Breast epithelium (tissue), 4 donors: ENCODE measurements at regions not wholly inside any gene's neighbourhood (a gene's known extent, or its start where the extent isn't known, plus 50 kb on each side); places are given as distances from the start of the nearest gene placed in this dataset.

ENCODE experiments used
- DNase-seq, 2 donors: peaks; one replicate each; pipeline ENCODE4 v3.0.0-alpha.2; 2019; ENCODE audit warnings: low spot score in 2 of 2
- H3K27ac ChIP-seq, 2 donors: fragments of 200-600 bp; sonication (generic) in 1 of 2; one replicate each; pipeline ENCODE4 v1.5.1; 2016 to 2019; ENCODE audit warnings: mild to moderate bottlenecking in 1 of 2
- H3K27me3 ChIP-seq, 2 donors: fragments of 200-600 bp; sonication (generic) in 1 of 2; one replicate each; pipeline versions ENCODE4 v1.5.1 to v1.6.0; 2017 to 2019; ENCODE audit warnings: control low read depth in 1 of 2, mild to moderate bottlenecking in 1 of 2
- H3K36me3 ChIP-seq: fragments of 200-600 bp; one replicate; pipeline ENCODE4 v1.5.1; 2019
- H3K4me1 ChIP-seq, 2 donors: fragments of 200-600 bp; sonication (generic); one replicate each; pipeline ENCODE4 v1.5.1; 2016 to 2019; ENCODE audit warnings: control low read depth in 1 of 2
- H3K4me3 ChIP-seq, 3 donors: fragments of 200-600 bp; sonication (generic); 1 replicate in 2 of 3; 2 replicates in 1 of 3; pipeline ENCODE4 v1.5.1; 2016 to 2019; ENCODE audit warnings: mild to moderate bottlenecking in 3 of 3, moderate library complexity in 2 of 3
- H3K9me3 ChIP-seq, 2 donors: fragments of 200-600 bp; sonication (generic) in 1 of 2; one replicate each; pipeline ENCODE4 v1.5.1; 2016 to 2019; ENCODE audit warnings: control low read depth in 1 of 2
- POLR2A ChIP-seq: fragments of 450-650 bp; IDR thresholded peaks from one replicate; pipeline ENCODE4 v1.6.1; 2016; ENCODE audit warnings: antibody characterized with exemption, mild to moderate bottlenecking, moderate library complexity
- POLR2AphosphoS5 ChIP-seq, 3 donors: sonication (generic); formaldehyde crosslinking; IDR thresholded peaks; one replicate each; pipeline ENCODE4 v1.6.1; 2017; ENCODE audit warnings: antibody characterized with exemption in 3 of 3
- intact Hi-C: fragments of 100-400 bp; cut with DNase I; formaldehyde crosslinking; loops from one replicate; pipeline ENCODE4 v1.15.1; 2023; ENCODE audit warnings: low total_unique reads
- TF ChIP-seq, protein P1 (sequence below), 3 donors: fragments of 450-650 bp; IDR thresholded peaks; one replicate each; pipeline ENCODE4 v1.5.1; 2016 to 2017; ENCODE audit warnings: antibody characterized with exemption in 3 of 3, mild to moderate bottlenecking in 3 of 3, moderate library complexity in 3 of 3

DNA sequence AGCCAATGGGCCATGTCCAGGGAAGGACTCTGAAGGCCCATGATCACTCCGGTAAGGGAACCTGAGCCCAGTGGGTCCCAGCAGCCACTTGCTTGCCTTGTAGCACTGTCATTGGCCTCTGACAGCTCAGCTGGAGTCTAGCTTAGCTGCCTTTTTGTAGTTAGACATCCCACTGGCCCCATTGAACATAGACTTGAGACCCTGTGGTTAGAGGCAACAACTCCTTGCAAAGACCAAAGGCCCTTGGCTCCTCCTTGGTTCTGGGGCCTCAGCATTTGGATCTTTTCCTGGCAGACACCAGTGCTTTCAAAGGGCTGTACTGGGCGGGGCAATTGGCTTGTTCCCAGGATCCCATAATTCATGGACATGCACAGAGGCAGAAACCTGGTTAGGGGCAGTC, 321.2 kb downstream of the CXCL12 start:
- no peak overlapping the region for H3K4me3 ChIP-seq
- DNase-seq, result no peak
- H3K27ac ChIP-seq, result no peak overlapping the region
- TF ChIP-seq POLR2A (no peak), POLR2AphosphoS5 (IDR thresholded peaks at IDR 0.05) (no peak)
- TF ChIP-seq, protein P1, sequence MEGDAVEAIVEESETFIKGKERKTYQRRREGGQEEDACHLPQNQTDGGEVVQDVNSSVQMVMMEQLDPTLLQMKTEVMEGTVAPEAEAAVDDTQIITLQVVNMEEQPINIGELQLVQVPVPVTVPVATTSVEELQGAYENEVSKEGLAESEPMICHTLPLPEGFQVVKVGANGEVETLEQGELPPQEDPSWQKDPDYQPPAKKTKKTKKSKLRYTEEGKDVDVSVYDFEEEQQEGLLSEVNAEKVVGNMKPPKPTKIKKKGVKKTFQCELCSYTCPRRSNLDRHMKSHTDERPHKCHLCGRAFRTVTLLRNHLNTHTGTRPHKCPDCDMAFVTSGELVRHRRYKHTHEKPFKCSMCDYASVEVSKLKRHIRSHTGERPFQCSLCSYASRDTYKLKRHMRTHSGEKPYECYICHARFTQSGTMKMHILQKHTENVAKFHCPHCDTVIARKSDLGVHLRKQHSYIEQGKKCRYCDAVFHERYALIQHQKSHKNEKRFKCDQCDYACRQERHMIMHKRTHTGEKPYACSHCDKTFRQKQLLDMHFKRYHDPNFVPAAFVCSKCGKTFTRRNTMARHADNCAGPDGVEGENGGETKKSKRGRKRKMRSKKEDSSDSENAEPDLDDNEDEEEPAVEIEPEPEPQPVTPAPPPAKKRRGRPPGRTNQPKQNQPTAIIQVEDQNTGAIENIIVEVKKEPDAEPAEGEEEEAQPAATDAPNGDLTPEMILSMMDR (IDR thresholded peaks at IDR 0.05), result no peak
- no peaks in the 10 kb centered on the region for H3K27me3 ChIP-seq
- intact Hi-C loops, result no loop called here
- no peaks in the 10 kb centered on the region for H3K36me3 ChIP-seq
- H3K9me3 ChIP-seq, result no peaks in the 10 kb centered on the region
- no peaks in the 10 kb centered on the region for H3K4me1 ChIP-seq

DNA sequence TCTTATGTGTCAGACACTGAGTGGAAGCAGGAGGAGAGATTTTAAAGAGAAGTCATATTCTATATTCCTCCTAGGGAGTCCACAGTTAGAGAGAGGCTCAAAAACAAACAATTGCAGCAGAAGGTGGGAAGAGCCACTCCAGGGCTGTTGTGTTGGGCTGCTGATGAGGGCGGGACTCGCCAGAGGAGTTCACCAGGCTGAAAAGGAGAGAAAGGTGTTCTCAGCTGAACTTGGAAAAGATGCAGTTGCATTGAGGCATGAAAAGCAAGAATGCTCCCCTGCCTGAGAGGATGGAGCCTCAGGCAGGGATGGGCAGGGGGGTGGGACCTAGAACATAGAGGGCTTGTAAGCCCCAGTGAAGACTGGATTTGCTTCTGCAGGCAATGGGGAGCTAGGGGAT, 324.2 kb downstream of the CXCL12 start:
- no peak overlapping the region for H3K27ac ChIP-seq
- intact Hi-C loops, result no loop called here
- no peak for TF ChIP-seq POLR2A
- TF ChIP-seq POLR2AphosphoS5 (IDR thresholded peaks at IDR 0.05), result no peak
- TF ChIP-seq, protein P1 (IDR thresholded peaks at IDR 0.05), result no peak
- no peak for DNase-seq
- H3K4me1 ChIP-seq, result no peaks in the 10 kb centered on the region
- no peaks in the 10 kb centered on the region for H3K36me3 ChIP-seq
- no peaks in the 10 kb centered on the region for H3K9me3 ChIP-seq
- no peak overlapping the region for H3K4me3 ChIP-seq
- no peaks in the 10 kb centered on the region for H3K27me3 ChIP-seq

DNA sequence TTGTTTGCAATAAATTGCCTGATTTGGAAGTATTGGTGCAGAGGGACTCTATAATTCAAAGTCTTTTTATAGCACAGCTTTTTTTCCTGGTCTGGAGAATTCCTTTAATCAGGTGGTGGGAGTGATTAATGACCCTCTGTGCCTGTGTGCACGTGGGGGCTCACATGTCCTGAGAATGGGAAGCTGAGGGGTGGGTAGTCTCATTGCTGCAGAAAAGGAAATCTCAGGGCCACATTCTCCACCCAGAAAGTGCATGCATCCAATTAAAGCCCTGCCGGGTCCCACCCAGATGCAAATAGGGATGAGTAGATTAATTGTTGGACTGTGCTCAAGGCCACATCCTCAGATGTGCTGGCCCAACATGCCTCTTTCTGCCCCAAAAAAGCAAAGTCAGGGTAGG, 324.7 kb downstream of the CXCL12 start:
- H3K9me3 ChIP-seq, result no peaks in the 10 kb centered on the region
- H3K4me1 ChIP-seq, result no peaks in the 10 kb centered on the region
- H3K36me3 ChIP-seq, result no peaks in the 10 kb centered on the region
- DNase-seq, result no peak
- no peak overlapping the region for H3K27ac ChIP-seq
- H3K4me3 ChIP-seq, result no peak overlapping the region
- no peaks in the 10 kb centered on the region for H3K27me3 ChIP-seq
- intact Hi-C loops, result no loop called here
- TF ChIP-seq POLR2AphosphoS5 (IDR thresholded peaks at IDR 0.05), result no peak
- no peak for TF ChIP-seq POLR2A
- TF ChIP-seq, protein P1 (IDR thresholded peaks at IDR 0.05), result no peak

DNA sequence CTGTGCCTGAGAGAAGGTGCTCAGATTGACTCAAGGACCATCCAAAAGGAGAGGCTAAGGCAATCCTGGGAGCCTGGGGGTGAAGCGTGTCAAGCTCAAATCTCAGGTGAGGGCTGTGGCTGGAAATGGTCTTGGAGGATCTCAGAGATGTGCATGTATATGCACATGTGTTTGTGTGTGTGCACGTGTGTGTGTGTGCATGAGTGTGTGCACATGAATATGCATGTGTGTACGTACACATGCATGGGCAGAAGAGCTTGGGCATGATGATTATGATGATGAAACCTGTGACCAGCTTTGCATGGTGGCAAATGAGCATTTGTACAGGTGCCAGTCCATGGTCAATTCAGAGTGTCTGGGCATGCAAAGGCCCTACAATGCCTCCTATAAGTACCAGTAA, 326.6 kb downstream of the CXCL12 start:
- intact Hi-C loops, result no loop called here
- Histone ChIP-seq H3K4me3 (no peak overlapping the region), H3K9me3 (no peaks in the 10 kb centered on the region), H3K36me3 (no peaks in the 10 kb centered on the region), H3K27me3 (no peaks in the 10 kb centered on the region), H3K4me1 (no peaks in the 10 kb centered on the region), H3K27ac (no peak overlapping the region)
- TF ChIP-seq POLR2A (no peak), POLR2AphosphoS5 (IDR thresholded peaks at IDR 0.05) (no peak)
- TF ChIP-seq, protein P1 (IDR thresholded peaks at IDR 0.05), result no peak
- no peak for DNase-seq

DNA sequence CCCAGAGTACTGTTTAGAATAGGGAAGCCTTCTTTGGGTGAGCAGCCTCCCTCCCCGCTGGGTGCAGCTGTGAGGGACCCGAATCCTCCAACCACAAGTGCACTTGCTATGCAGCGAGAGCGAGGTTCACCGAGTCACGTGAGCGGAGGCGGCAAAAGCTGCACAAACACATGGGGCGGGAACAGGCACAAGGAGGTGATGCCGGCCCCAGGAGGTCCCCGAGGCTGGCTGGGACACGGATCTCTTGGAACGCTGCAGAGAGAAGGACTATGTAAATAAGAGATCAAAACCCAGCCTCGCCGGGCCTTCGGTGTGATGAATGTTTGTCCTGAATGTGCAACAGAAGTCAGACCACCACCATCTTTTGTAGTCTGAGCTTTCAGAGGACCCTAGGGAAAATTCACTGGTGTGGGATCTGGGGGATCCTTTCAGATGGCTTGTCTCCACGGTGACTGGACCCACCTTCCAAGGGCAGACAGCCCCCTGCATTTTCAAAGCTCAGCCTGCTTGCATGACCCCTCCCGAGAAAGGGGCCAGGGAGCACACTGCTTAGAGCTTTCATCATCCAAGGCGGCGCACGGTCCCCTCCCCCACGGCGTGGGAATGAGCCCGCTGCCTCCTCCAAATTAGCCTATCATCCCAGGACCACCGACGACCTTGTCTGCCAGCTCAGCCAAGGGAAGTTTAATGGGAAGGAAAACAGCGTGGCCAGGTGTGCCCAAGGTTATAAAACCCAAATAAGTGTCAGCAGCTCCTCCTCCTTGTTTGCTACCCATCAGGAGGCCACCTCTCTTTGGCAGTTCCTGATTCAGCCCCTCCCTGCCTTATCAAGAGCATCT, 327.7 kb downstream of the CXCL12 start:
- Histone ChIP-seq H3K4me1 (no peaks in the 10 kb centered on the region), H3K36me3 (no peaks in the 10 kb centered on the region), H3K27me3 (no peaks in the 10 kb centered on the region), H3K9me3 (no peaks in the 10 kb centered on the region), H3K27ac (no peak overlapping the region), H3K4me3 (no peak overlapping the region)
- TF ChIP-seq, protein P1 (IDR thresholded peaks at IDR 0.05), result no peak
- TF ChIP-seq POLR2A (no peak), POLR2AphosphoS5 (IDR thresholded peaks at IDR 0.05) (no peak)
- DNase-seq, result no peak
- intact Hi-C loops, result no loop called here
